Lung (tissue), 11 donors: ENCODE measurements at regions not wholly inside any gene's neighbourhood (a gene's known extent, or its start where the extent isn't known, plus 50 kb on each side); places are given as distances from the start of the nearest gene placed in this dataset.

Source experiments
- ATAC-seq: fragments of 200-7000 bp; cut with Tn5 transposase; one replicate; pipeline ENCODE4 v1.9.1; 2020; ENCODE audit warnings: moderate number of reproducible peaks; ENCODE audit not compliant: insufficient read depth, low FRiP score
- DNase-seq, 3 donors: peaks; one replicate each; pipeline ENCODE4 v3.0.0-alpha.2; 2013 to 2017
- H3K27ac ChIP-seq, 2 donors: one replicate each; pipeline ENCODE4 v1.5.1; 2013; ENCODE audit warnings: mild to moderate bottlenecking in 2 of 2, moderate library complexity in 2 of 2, control low read depth in 1 of 2, inconsistent platforms in 1 of 2, low read depth in 1 of 2, low read length in 1 of 2
- H3K27me3 ChIP-seq, 3 donors: one replicate each; pipeline ENCODE4 v1.5.1; 2013; ENCODE audit warnings: low read length in 2 of 3; ENCODE audit not compliant: control insufficient read depth in 3 of 3, insufficient read depth in 3 of 3
- H3K36me3 ChIP-seq, 4 donors: one replicate each; pipeline ENCODE4 v1.5.1; 2013; ENCODE audit warnings: low read length in 4 of 4, mild to moderate bottlenecking in 1 of 4, moderate library complexity in 1 of 4; ENCODE audit not compliant: control insufficient read depth in 4 of 4, insufficient read depth in 4 of 4
- H3K4me1 ChIP-seq, 5 donors: one replicate each; pipeline ENCODE4 v1.5.1; 2013; ENCODE audit warnings: low read length in 5 of 5, mild to moderate bottlenecking in 2 of 5, moderate library complexity in 1 of 5; ENCODE audit not compliant: control insufficient read depth in 5 of 5, insufficient read depth in 5 of 5
- H3K4me3 ChIP-seq: one replicate; pipeline ENCODE4 v1.5.1; 2013; ENCODE audit warnings: mild to moderate bottlenecking, control low read depth, moderate library complexity
- H3K9ac ChIP-seq, 2 donors: one replicate each; pipeline ENCODE4 v1.5.1; 2013; ENCODE audit warnings: low read length in 2 of 2, control low read depth in 1 of 2; ENCODE audit not compliant: insufficient read depth in 1 of 2
- H3K9me3 ChIP-seq, 4 donors: one replicate each; pipeline ENCODE4 v1.5.1; 2013; ENCODE audit warnings: low read length in 3 of 4, mild to moderate bottlenecking in 1 of 4, moderate library complexity in 1 of 4; ENCODE audit not compliant: control insufficient read depth in 4 of 4, insufficient read depth in 3 of 4
- CTCF ChIP-seq: IDR thresholded peaks from 2 replicates; pipeline ENCODE4 v1.5.1; 2012; ENCODE audit warnings: mild to moderate bottlenecking; ENCODE audit errors: control extremely low read depth, extremely low read depth
- WGBS, 2 donors: extraction: QIAGEN DNeasy Blood & Tissue Kit; methylation state at CpG; one replicate each; pipeline ENCODE4 v1.1.7; 2013; 5-methylcytosine and 5-hydroxymethylcytosine counted together
- donor health status: control.
- donor health status: control.
- donor health status: Bipolar disorder and iron deficiency.
- donor health status: healthy.
- donor health status: DM: yes; HTN: yes; CAD: no.

GRCh38 chr2:60075048-60075447, 478.4 kb downstream of the BCL11A start:
- ATAC-seq: no peak
- H3K9ac ChIP-seq: no peak overlapping the region
- peaks cover 0 to 22% (median 0%) of the 10 kb centered on the region in 5 donors for H3K4me1 ChIP-seq
- H3K9me3 ChIP-seq: peaks cover 0 to 8% (median 0%) of the 10 kb centered on the region in 4 donors
- no peaks in the 10 kb centered on the region for H3K36me3 ChIP-seq
- no peak for DNase-seq
- no peak overlapping the region for H3K27ac ChIP-seq
- WGBS, 2 donors: 77 to 89% methylated on average over 6 of the region's 6 CpGs
- H3K4me3 ChIP-seq: no peak overlapping the region
- TF ChIP-seq CTCF: no peak
- no peaks in the 10 kb centered on the region for H3K27me3 ChIP-seq

DNA sequence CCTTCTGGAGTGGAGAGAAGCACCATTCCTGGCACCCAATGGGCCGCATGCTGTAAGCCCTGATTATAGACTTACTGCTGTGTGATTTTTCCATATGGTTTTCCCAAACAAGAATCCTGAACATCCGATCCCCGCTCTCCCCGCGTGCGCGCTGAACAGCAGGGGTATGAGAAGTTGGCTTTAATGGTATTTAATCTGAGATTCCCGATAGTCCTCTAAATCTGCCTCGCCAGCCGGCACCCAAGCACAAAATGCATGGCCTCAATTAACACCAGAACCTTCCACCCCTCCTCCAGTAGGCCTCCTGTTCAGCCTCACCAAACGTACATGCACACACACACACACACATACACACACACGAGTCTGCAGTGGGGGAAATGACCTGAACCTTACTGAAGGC, 480.3 kb downstream of the BCL11A start:
- Histone ChIP-seq H3K36me3 (no peaks in the 10 kb centered on the region), H3K4me1 (peaks cover 0 to 25% (median 0%) of the 10 kb centered on the region in 5 donors), H3K9ac (no peak overlapping the region), H3K27ac (no peak overlapping the region), H3K9me3 (peaks cover 0 to 6% (median 0%) of the 10 kb centered on the region in 4 donors), H3K27me3 (no peaks in the 10 kb centered on the region), H3K4me3 (no peak overlapping the region)
- no peak for TF ChIP-seq CTCF
- DNase-seq: no peak
- ATAC-seq: no peak
- 91 to 93% methylated on average over 12 of the region's 12 CpGs for WGBS, 2 donors

GRCh38 chr2:60072609-60073008, 480.8 kb downstream of the BCL11A start:
- WGBS, 2 donors: 85 to 91% methylated on average over 6 of the region's 6 CpGs

More at GRCh38 chr2:60072609-60073008, 480.8 kb downstream of the BCL11A start:
- no peaks in the 10 kb centered on the region for H3K36me3 ChIP-seq
- H3K27ac ChIP-seq: no peak overlapping the region
- H3K9me3 ChIP-seq: peaks cover 0 to 6% (median 0%) of the 10 kb centered on the region in 4 donors
- H3K4me1 ChIP-seq: peaks cover 0 to 25% (median 0%) of the 10 kb centered on the region in 5 donors
- H3K4me3 ChIP-seq: no peak overlapping the region
- no peak overlapping the region for H3K9ac ChIP-seq
- DNase-seq (no peak), ATAC-seq (no peak)
- H3K27me3 ChIP-seq: peaks cover 0 to 5% (median 0%) of the 10 kb centered on the region in 3 donors
- TF ChIP-seq CTCF: no peak
